K562 (cell line): ENCODE measurements at regions not wholly inside any gene's neighbourhood (a gene's known extent, or its start where the extent isn't known, plus 50 kb on each side); places are given as distances from the start of the nearest gene placed in this dataset.

Experiments used
- BHLHE40 ChIP-seq: IDR thresholded peaks from 2 replicates; pipeline ENCODE4 v1.6.1; 2011; ENCODE audit warnings: low read length, improper control_type of control experiment
- CBX3 ChIP-seq, 2 experiments: IDR thresholded peaks; 1 replicate in 1 of 2; 2 replicates in 1 of 2; pipeline ENCODE4 v1.6.1; 2012; ENCODE audit warnings: inconsistent platforms in 2 of 2, low read length in 2 of 2, borderline replicate concordance in 1 of 2, control low read depth in 1 of 2
- HDAC2 ChIP-seq: fragments of 450-650 bp; IDR thresholded peaks from 2 replicates; pipeline ENCODE4 v1.6.1; 2016; ENCODE audit warnings: mild to moderate bottlenecking
- HDAC8 ChIP-seq: fragments of 450-650 bp; IDR thresholded peaks from 2 replicates; pipeline ENCODE4 v1.6.1; 2016; ENCODE audit warnings: mild to moderate bottlenecking, missing genetic modification characterization, moderate library complexity, missing compliant biosample characterization
- ILK ChIP-seq: fragments of 450-650 bp; IDR thresholded peaks from 2 replicates; pipeline ENCODE4 v1.6.1; 2016; ENCODE audit warnings: missing genetic modification characterization, low read depth, mild to moderate bottlenecking, missing compliant biosample characterization, moderate library complexity, borderline replicate concordance
- MYC ChIP-seq, 2 experiments: fragments of 250-450 bp in 1 of 2; sonication (Bioruptor Pico) in 1 of 2; IDR thresholded peaks; 2 replicates each; pipeline versions ENCODE4 v1.5.1 to v1.6.1; 2012 to 2021; ENCODE audit warnings: low read depth in 2 of 2, borderline replicate concordance in 1 of 2, improper control_type of control experiment in 1 of 2, low read length in 1 of 2, mild to moderate bottlenecking in 1 of 2, moderate library complexity in 1 of 2
- POLR2H ChIP-seq: IDR thresholded peaks from 2 replicates; pipeline ENCODE4 v1.6.1; 2016; ENCODE audit warnings: missing genetic modification characterization, low read depth, mild to moderate bottlenecking, control low read depth, missing compliant biosample characterization, moderate library complexity
- PYGO2 ChIP-seq: fragments of 450-650 bp; IDR thresholded peaks from 2 replicates; pipeline ENCODE4 v1.6.1; 2016; ENCODE audit warnings: mild to moderate bottlenecking, missing genetic modification characterization, moderate library complexity, missing compliant biosample characterization
- RAD51 ChIP-seq: fragments of 450-650 bp; IDR thresholded peaks from 2 replicates; pipeline ENCODE4 v1.7.1; 2016; ENCODE audit warnings: low read depth, mild to moderate bottlenecking, borderline replicate concordance
- RBFOX2 ChIP-seq: fragments of 200-400 bp; formaldehyde crosslinking; IDR thresholded peaks from 2 replicates; pipeline ENCODE4 v1.6.1; 2017; ENCODE audit warnings: low read depth, mild to moderate bottlenecking, low read length, moderate library complexity
- RBM15 ChIP-seq: fragments of 200-400 bp; formaldehyde crosslinking; IDR thresholded peaks from 2 replicates; pipeline ENCODE4 v1.6.1; 2018; ENCODE audit warnings: mild to moderate bottlenecking, low read length, moderate library complexity; ENCODE audit not compliant: insufficient read depth
- RBM25 ChIP-seq: fragments of 200-400 bp; formaldehyde crosslinking; IDR thresholded peaks from 2 replicates; pipeline ENCODE4 v1.6.1; 2018; ENCODE audit warnings: low read length, low read depth, moderate library complexity; ENCODE audit not compliant: severe bottlenecking
- USF1 ChIP-seq: sonication (generic); formaldehyde crosslinking; IDR thresholded peaks from 2 replicates; pipeline ENCODE4 v1.9.0; 2022; ENCODE audit warnings: mild to moderate bottlenecking, missing genetic modification reagents
- XRCC5 ChIP-seq: fragments of 200-400 bp; formaldehyde crosslinking; IDR thresholded peaks from 2 replicates; pipeline ENCODE4 v1.6.1; 2017; ENCODE audit warnings: low read depth, mild to moderate bottlenecking, low read length
- ZC3H11A ChIP-seq: IDR thresholded peaks from 2 replicates; pipeline ENCODE4 v1.6.1; 2012; ENCODE audit warnings: low read depth, low read length, improper control_type of control experiment
- ZNF143 ChIP-seq: sonication (generic); formaldehyde crosslinking; IDR thresholded peaks from 2 replicates; pipeline ENCODE4 v1.9.0; 2022; ENCODE audit warnings: mild to moderate bottlenecking, missing genetic modification reagents
- TF ChIP-seq, protein P1 (sequence below), 2 experiments: fragments of 450-650 bp; IDR thresholded peaks; 2 replicates each; pipeline ENCODE4 v1.6.1; 2016; ENCODE audit warnings: mild to moderate bottlenecking in 2 of 2, borderline replicate concordance in 1 of 2, low read depth in 1 of 2, moderate library complexity in 1 of 2
- TF ChIP-seq, protein P2 (sequence below), 2 experiments: fragments of 200-800 bp in 1 of 2; sonication (Bioruptor generic) in 1 of 2; sonication (generic) in 1 of 2; formaldehyde crosslinking in 1 of 2; IDR thresholded peaks in 1 of 2; conservative IDR thresholded peaks in 1 of 2; 2 replicates each; pipeline versions ENCODE4 v1.5.0 to v1.6.1; 2016 to 2020; ENCODE audit warnings: missing compliant biosample characterization in 1 of 2, missing genetic modification characterization in 1 of 2, missing genetic modification reagents in 1 of 2

DNA sequence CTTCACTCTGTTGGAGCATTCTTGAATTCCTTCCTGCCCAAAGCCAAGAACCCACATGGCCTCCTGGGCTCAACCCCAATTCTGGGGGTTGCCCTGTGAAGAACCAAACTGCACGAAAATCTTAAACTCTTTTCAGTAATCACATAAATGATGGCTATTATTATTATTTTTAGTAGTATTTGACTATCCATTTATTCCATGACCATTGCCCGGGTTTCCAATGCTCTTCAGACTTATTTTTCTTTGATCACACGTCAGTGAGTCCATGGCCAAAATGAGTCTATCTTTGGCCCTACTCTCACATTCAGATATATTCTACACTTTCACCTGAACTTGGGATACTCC lies 185.9 kb downstream of the AVL9 start (continued):
- TF ChIP-seq, protein P1, sequence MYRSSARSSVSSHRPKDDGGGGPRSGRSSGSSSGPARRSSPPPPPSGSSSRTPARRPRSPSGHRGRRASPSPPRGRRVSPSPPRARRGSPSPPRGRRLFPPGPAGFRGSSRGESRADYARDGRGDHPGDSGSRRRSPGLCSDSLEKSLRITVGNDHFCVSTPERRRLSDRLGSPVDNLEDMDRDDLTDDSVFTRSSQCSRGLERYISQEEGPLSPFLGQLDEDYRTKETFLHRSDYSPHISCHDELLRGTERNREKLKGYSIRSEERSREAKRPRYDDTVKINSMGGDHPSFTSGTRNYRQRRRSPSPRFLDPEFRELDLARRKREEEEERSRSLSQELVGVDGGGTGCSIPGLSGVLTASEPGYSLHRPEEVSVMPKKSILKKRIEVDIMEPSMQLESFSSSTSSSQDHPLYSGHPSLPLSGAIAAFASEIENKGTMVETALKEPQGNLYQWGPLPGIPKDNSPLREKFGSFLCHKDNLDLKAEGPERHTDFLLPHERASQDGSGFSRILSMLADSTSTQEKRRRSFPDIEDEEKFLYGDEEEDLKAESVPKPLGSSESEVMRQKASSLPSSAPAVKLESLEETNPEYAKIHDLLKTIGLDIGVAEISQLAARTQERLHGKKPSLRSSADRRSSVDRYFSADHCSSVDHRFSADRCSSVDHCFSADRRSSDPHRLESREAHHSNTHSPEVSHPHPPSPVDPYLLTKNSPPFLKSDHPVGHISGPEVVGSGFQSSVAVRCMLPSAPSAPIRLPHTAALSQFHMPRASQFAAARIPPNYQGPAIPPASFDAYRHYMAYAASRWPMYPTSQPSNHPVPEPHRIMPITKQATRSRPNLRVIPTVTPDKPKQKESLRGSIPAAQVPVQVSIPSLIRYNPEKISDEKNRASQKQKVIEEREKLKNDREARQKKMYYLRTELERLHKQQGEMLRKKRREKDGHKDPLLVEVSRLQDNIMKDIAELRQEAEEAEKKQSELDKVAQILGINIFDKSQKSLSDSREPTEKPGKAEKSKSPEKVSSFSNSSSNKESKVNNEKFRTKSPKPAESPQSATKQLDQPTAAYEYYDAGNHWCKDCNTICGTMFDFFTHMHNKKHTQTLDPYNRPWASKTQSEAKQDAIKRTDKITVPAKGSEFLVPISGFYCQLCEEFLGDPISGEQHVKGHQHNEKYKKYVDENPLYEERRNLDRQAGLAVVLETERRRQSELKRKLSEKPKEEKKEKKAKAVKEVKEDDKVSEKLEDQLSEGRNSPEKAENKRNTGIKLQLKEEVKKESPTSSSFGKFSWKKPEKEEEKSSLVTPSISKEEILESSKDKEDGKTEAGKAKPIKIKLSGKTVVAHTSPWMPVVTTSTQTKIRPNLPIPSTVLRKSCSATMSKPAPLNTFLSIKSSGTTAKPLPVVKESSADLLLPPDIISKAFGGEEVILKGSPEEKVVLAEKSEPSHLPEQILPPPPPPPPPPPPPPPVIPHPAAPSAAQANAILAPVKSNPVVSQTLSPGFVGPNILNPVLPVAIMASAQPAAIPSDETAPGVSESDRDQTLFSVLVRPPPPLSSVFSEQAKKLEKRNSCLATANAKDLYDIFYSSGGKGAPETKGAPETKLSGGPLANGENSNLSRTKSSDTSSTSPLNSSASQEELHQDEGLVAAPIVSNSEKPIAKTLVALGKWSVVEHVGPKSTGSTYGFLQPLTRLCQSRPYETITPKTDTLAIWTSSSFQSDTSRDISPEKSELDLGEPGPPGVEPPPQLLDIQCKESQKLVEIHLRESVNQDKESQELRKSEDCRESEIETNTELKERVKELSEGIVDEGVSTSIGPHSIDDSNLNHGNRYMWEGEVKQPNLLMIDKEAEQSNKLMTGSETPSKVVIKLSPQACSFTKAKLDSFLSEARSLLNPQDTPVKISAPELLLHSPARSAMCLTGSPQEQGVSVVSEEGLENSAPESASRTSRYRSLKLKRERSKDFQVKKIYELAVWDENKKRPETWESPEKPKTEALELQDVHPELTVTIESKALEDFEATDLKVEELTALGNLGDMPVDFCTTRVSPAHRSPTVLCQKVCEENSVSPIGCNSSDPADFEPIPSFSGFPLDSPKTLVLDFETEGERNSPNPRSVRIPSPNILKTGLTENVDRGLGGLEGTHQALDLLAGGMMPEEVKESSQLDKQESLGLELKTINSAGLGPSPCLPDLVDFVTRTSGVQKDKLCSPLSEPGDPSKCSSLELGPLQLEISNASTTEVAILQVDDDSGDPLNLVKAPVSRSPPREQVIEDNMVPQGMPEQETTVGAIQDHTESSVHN (IDR thresholded peaks at IDR 0.05; ENCODE audit: borderline replicate concordance in 1 of 2, low read depth in 1 of 2), result no peak
- no peak for TF ChIP-seq ILK (tag)
- TF ChIP-seq CBX3 (IDR thresholded peaks at IDR 0.05; ENCODE audit: borderline replicate concordance in 1 of 2, low read length in 2 of 2), result no peak
- TF ChIP-seq BHLHE40, result no peak
- TF ChIP-seq HDAC2, result no peak
- 0 out of 2 replicates have a peak, but pooled peaks have one; percentile 4 for TF ChIP-seq MYC (IDR thresholded peaks at IDR 0.05; ENCODE audit: low read depth, low read length)
- TF ChIP-seq MYC (CRISPR knock-in tag; IDR thresholded peaks at IDR 0.05; ENCODE audit: borderline replicate concordance, low read depth), result no peak
- no peak for TF ChIP-seq RBM25
- no peak for TF ChIP-seq ZNF143 (CRISPR knock-in tag)
- no peak for TF ChIP-seq RAD51
- TF ChIP-seq, protein P2, sequence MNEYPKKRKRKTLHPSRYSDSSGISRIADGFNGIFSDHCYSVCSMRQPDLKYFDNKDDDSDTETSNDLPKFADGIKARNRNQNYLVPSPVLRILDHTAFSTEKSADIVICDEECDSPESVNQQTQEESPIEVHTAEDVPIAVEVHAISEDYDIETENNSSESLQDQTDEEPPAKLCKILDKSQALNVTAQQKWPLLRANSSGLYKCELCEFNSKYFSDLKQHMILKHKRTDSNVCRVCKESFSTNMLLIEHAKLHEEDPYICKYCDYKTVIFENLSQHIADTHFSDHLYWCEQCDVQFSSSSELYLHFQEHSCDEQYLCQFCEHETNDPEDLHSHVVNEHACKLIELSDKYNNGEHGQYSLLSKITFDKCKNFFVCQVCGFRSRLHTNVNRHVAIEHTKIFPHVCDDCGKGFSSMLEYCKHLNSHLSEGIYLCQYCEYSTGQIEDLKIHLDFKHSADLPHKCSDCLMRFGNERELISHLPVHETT (CRISPR knock-in tag; conservative IDR thresholded peaks at IDR 0.05 in 1 of 2, IDR thresholded peaks at IDR 0.05 in 1 of 2), result no peak
- TF ChIP-seq USF1 (CRISPR knock-in tag), result no peak
- TF ChIP-seq ZC3H11A, result no peak
- no peak for TF ChIP-seq PYGO2 (tag)
- no peak for TF ChIP-seq XRCC5
- TF ChIP-seq POLR2H, result peak; percentile 84
- peak; percentile 17; the same call in 1 of the 2 replicates for TF ChIP-seq RBFOX2
- no peak for TF ChIP-seq HDAC8
- TF ChIP-seq RBM15, result no peak
